Mesothelial cell of epicardium (in vitro differentiated cells): ENCODE measurements at regions not wholly inside any gene's neighbourhood (a gene's known extent, or its start where the extent isn't known, plus 50 kb on each side); places are given as distances from the start of the nearest gene placed in this dataset.

Experiments
- DNase-seq, 2 experiments: peaks; one replicate each; pipeline ENCODE4 v3.0.0; 2021; ENCODE audit warnings: low spot score in 2 of 2; ENCODE audit not compliant: unreplicated experiment in 2 of 2
- H3K27ac Mint-ChIP-seq: 2 replicates; pipeline ENCODE4 v1.8.0; 2021; ENCODE audit warnings: mixed read lengths
- H3K27me3 Mint-ChIP-seq: 2 replicates; pipeline ENCODE4 v1.8.0; 2021; ENCODE audit warnings: low read depth, mixed read lengths
- H3K36me3 Mint-ChIP-seq: 2 replicates; pipeline ENCODE4 v1.8.0; 2021; ENCODE audit warnings: mixed read lengths
- H3K4me1 Mint-ChIP-seq: 2 replicates; pipeline ENCODE4 v1.8.0; 2021; ENCODE audit warnings: mixed read lengths
- H3K4me3 Mint-ChIP-seq: 2 replicates; pipeline ENCODE4 v1.8.0; 2021; ENCODE audit warnings: mild to moderate bottlenecking, moderate library complexity, mixed read lengths
- H3K9me3 Mint-ChIP-seq: 2 replicates; pipeline ENCODE4 v1.8.0; 2021; ENCODE audit warnings: mixed read lengths
- CTCF ChIP-seq: fragments of 200-600 bp; sonication (generic); IDR thresholded peaks from one replicate; pipeline ENCODE4 v1.5.0; 2021; ENCODE audit warnings: antibody characterized with exemption; ENCODE audit not compliant: unreplicated experiment

- no peak for TF ChIP-seq CTCF
- H3K9me3 Mint-ChIP-seq = peaks cover 22% of the 10 kb centered on the region
- peaks cover 25% of the 10 kb centered on the region for H3K4me1 Mint-ChIP-seq
- no peak overlapping the region for H3K4me3 Mint-ChIP-seq
- no peaks in the 10 kb centered on the region for H3K27me3 Mint-ChIP-seq
- H3K27ac Mint-ChIP-seq = no peak overlapping the region
- DNase-seq = no peak
- peaks cover 1% of the 10 kb centered on the region for H3K36me3 Mint-ChIP-seq
These were observed 271.4 kb downstream of the TLE1 start for GRCh38 chr9:81417941-81418340.

GRCh38 chr9:81417299-81417675, 272.1 kb downstream of the TLE1 start:
- no peaks in the 10 kb centered on the region for H3K27me3 Mint-ChIP-seq
- peaks cover 1% of the 10 kb centered on the region for H3K36me3 Mint-ChIP-seq
- H3K4me3 Mint-ChIP-seq = no peak overlapping the region
- TF ChIP-seq CTCF = no peak
- peaks cover 21% of the 10 kb centered on the region for H3K9me3 Mint-ChIP-seq
- H3K27ac Mint-ChIP-seq = no peak overlapping the region
- H3K4me1 Mint-ChIP-seq = peaks cover 25% of the 10 kb centered on the region
- DNase-seq = no peak

GRCh38 chr9:81416476-81417298, 272.7 kb downstream of the TLE1 start:
- Mint-ChIP-seq H3K36me3 (peaks cover 1% of the 10 kb centered on the region), H3K27me3 (no peaks in the 10 kb centered on the region), H3K4me1 (peaks cover 25% of the 10 kb centered on the region), H3K27ac (peak overlapping the region; percentile 8), H3K9me3 (peaks cover 20% of the 10 kb centered on the region), H3K4me3 (no peak overlapping the region)
- DNase-seq = no peak
- no peak for TF ChIP-seq CTCF

- Mint-ChIP-seq H3K4me3 (no peak overlapping the region), H3K27me3 (no peaks in the 10 kb centered on the region), H3K4me1 (peaks cover 25% of the 10 kb centered on the region), H3K27ac (no peak overlapping the region), H3K36me3 (peaks cover 3% of the 10 kb centered on the region), H3K9me3 (peaks cover 12% of the 10 kb centered on the region)
- no peak for DNase-seq
- TF ChIP-seq CTCF = no peak
These were observed 274.5 kb downstream of the TLE1 start for GRCh38 chr9:81414836-81415235.

GRCh38 chr9:81411961-81412360, 277.4 kb downstream of the TLE1 start:
- H3K27ac Mint-ChIP-seq = no peak overlapping the region
- no peak for TF ChIP-seq CTCF
- peaks cover 10% of the 10 kb centered on the region for H3K9me3 Mint-ChIP-seq
- peaks cover 21% of the 10 kb centered on the region for H3K4me1 Mint-ChIP-seq
- H3K4me3 Mint-ChIP-seq = no peak overlapping the region
- peaks cover 3% of the 10 kb centered on the region for H3K36me3 Mint-ChIP-seq
- no peaks in the 10 kb centered on the region for H3K27me3 Mint-ChIP-seq
- DNase-seq = no peak

- Mint-ChIP-seq H3K27ac (no peak overlapping the region), H3K4me3 (no peak overlapping the region), H3K9me3 (peaks cover 10% of the 10 kb centered on the region), H3K4me1 (peaks cover 17% of the 10 kb centered on the region), H3K27me3 (no peaks in the 10 kb centered on the region), H3K36me3 (peaks cover 3% of the 10 kb centered on the region)
- TF ChIP-seq CTCF = no peak
- DNase-seq = no peak
These were observed 279.1 kb downstream of the TLE1 start for GRCh38 chr9:81410201-81410600.
